Testis (tissue), 2 donors: ENCODE measurements at regions not wholly inside any gene's neighbourhood (a gene's known extent, or its start where the extent isn't known, plus 50 kb on each side); places are given as distances from the start of the nearest gene placed in this dataset.

Experiments
- DNase-seq: peaks from one replicate; pipeline ENCODE4 v3.0.0-alpha.2; 2019
- H3K27ac ChIP-seq, 2 donors: fragments of 200-600 bp; sonication (generic); one replicate each; pipeline ENCODE4 v1.5.1; 2019
- H3K27me3 ChIP-seq: fragments of 200-600 bp; sonication (generic); one replicate; pipeline ENCODE4 v1.5.1; 2019
- H3K36me3 ChIP-seq: fragments of 200-600 bp; sonication (generic); one replicate; pipeline ENCODE4 v1.5.1; 2017; ENCODE audit warnings: low read depth; ENCODE audit errors: missing control alignments
- H3K4me1 ChIP-seq: fragments of 200-600 bp; sonication (generic); one replicate; pipeline ENCODE4 v1.5.1; 2019
- H3K4me3 ChIP-seq, 2 donors: fragments of 200-600 bp; sonication (generic); one replicate each; pipeline ENCODE4 v1.5.1; 2017 to 2019
- H3K9me3 ChIP-seq: fragments of 200-600 bp; sonication (generic); one replicate; pipeline ENCODE4 v1.5.1; 2017
- CTCF ChIP-seq, 3 experiments: fragments of 450-650 bp in 2 of 3; fragments of 200-600 bp in 1 of 3; sonication (generic) in 1 of 3; IDR thresholded peaks; one replicate each; pipeline ENCODE4 v1.5.1; 2016 to 2019; ENCODE audit warnings: antibody characterized with exemption in 3 of 3, mild to moderate bottlenecking in 2 of 3, moderate library complexity in 1 of 3
- POLR2A ChIP-seq: fragments of 450-650 bp; IDR thresholded peaks from one replicate; pipeline ENCODE4 v1.6.1; 2017; ENCODE audit warnings: antibody characterized with exemption, mild to moderate bottlenecking, moderate library complexity
- WGBS, 2 donors: methylation state at CpG; one replicate each; pipeline ENCODE4 v1.1.5; 2018; 5-methylcytosine and 5-hydroxymethylcytosine counted together
- intact Hi-C: fragments of 100-400 bp; cut with DNase I; formaldehyde crosslinking; loops from one replicate; pipeline ENCODE4 v1.15.1; 2023; ENCODE audit warnings: low total_unique reads

- intact Hi-C loops: no loop called here
- WGBS, 2 donors: 71 to 74% methylated on average over 3 to 4 of the region's 4 CpGs
- TF ChIP-seq POLR2A: no peak
- no peak for TF ChIP-seq CTCF (IDR thresholded peaks at IDR 0.05)
Measured at GRCh38 chr14:34328178-34328577, 133.9 kb downstream of the SPTSSA start.

GRCh38 chr14:34325493-34325892, 136.5 kb downstream of the SPTSSA start:
- no peaks in the 10 kb centered on the region for H3K27me3 ChIP-seq
- no peaks in the 10 kb centered on the region for H3K9me3 ChIP-seq
- no peaks in the 10 kb centered on the region for H3K36me3 ChIP-seq
- intact Hi-C loops: no loop called here
- H3K4me3 ChIP-seq: no peak overlapping the region
- TF ChIP-seq POLR2A (no peak), CTCF (IDR thresholded peaks at IDR 0.05) (no peak)
- no peak for DNase-seq
- no peaks in the 10 kb centered on the region for H3K4me1 ChIP-seq
- no peak overlapping the region for H3K27ac ChIP-seq

More at GRCh38 chr14:34328178-34328577, 133.9 kb downstream of the SPTSSA start:
- Histone ChIP-seq H3K4me3 (no peak overlapping the region), H3K36me3 (no peaks in the 10 kb centered on the region), H3K27ac (no peak overlapping the region), H3K9me3 (no peaks in the 10 kb centered on the region), H3K4me1 (no peaks in the 10 kb centered on the region), H3K27me3 (no peaks in the 10 kb centered on the region)
- no peak for DNase-seq

- WGBS, 2 donors: 14 to 15% methylated on average over 6 of the region's 6 CpGs
- Histone ChIP-seq H3K4me1 (no peaks in the 10 kb centered on the region), H3K36me3 (no peaks in the 10 kb centered on the region), H3K27ac (no peak overlapping the region), H3K9me3 (no peaks in the 10 kb centered on the region), H3K4me3 (no peak overlapping the region), H3K27me3 (no peaks in the 10 kb centered on the region)
- peak; percentile 48 for DNase-seq
- TF ChIP-seq CTCF (IDR thresholded peaks at IDR 0.05) (peak in 2 of 3 experiments; percentile 16 to 66), POLR2A (no peak)
- intact Hi-C loops: no loop called here
Measured at GRCh38 chr14:34324363-34324795, 137.7 kb downstream of the SPTSSA start.

- Histone ChIP-seq H3K4me1 (no peaks in the 10 kb centered on the region), H3K4me3 (no peak overlapping the region), H3K27ac (no peak overlapping the region), H3K27me3 (no peaks in the 10 kb centered on the region), H3K9me3 (no peaks in the 10 kb centered on the region), H3K36me3 (no peaks in the 10 kb centered on the region)
- DNase-seq: peak; percentile 59
- TF ChIP-seq CTCF (IDR thresholded peaks at IDR 0.05): peak; percentile 39 to 88 (median 62)
- no peak for TF ChIP-seq POLR2A
- intact Hi-C loops: no loop called here
- WGBS, 2 donors: 25 to 41% methylated on average over 8 of the region's 8 CpGs
Measured at GRCh38 chr14:34322940-34323418, 139.1 kb downstream of the SPTSSA start.

- H3K4me3 ChIP-seq: no peak overlapping the region
- no peaks in the 10 kb centered on the region for H3K4me1 ChIP-seq
- no peak for DNase-seq
- no peaks in the 10 kb centered on the region for H3K9me3 ChIP-seq
- WGBS, 2 donors: 73 to 95% methylated on average over 4 of the region's 4 CpGs
- TF ChIP-seq POLR2A (no peak), CTCF (IDR thresholded peaks at IDR 0.05) (no peak)
- no peaks in the 10 kb centered on the region for H3K36me3 ChIP-seq
- intact Hi-C loops: no loop called here
- no peak overlapping the region for H3K27ac ChIP-seq
- H3K27me3 ChIP-seq: no peaks in the 10 kb centered on the region
Measured at GRCh38 chr14:34319140-34319539, 142.9 kb downstream of the SPTSSA start.
